RWPE2 (cell line): ENCODE measurements at regions not wholly inside any gene's neighbourhood (a gene's known extent, or its start where the extent isn't known, plus 50 kb on each side); places are given as distances from the start of the nearest gene placed in this dataset.

ENCODE experiments used
- ATAC-seq: fragments of 200-7000 bp; cut with Tn5 transposase; 3 replicates; pipeline ENCODE4 v1.9.1; 2021; ENCODE audit warnings: low read depth
- DNase-seq: peaks from one replicate; pipeline ENCODE4 v3.0.0-alpha.2; 2020; ENCODE audit warnings: low spot score
- H3K27ac ChIP-seq: fragments of 450-650 bp; 2 replicates; pipeline ENCODE4 v1.5.1; 2017; ENCODE audit warnings: mild to moderate bottlenecking; ENCODE audit not compliant: poor library complexity, severe bottlenecking
- H3K27me3 ChIP-seq: fragments of 250-450 bp; sonication (Bioruptor Pico); 2 replicates; pipeline ENCODE4 v1.5.1; 2021; ENCODE audit warnings: mild to moderate bottlenecking, moderate library complexity; ENCODE audit not compliant: insufficient read depth, poor library complexity, severe bottlenecking
- H3K36me3 ChIP-seq: fragments of 250-450 bp; sonication (Bioruptor Pico); 2 replicates; pipeline ENCODE4 v1.5.1; 2020; ENCODE audit warnings: low read depth, mild to moderate bottlenecking, moderate library complexity
- H3K4me1 ChIP-seq: fragments of 250-450 bp; sonication (Bioruptor Pico); 2 replicates; pipeline ENCODE4 v1.5.1; 2021; ENCODE audit warnings: mild to moderate bottlenecking, moderate library complexity; ENCODE audit not compliant: insufficient read depth, poor library complexity, severe bottlenecking
- H3K4me3 ChIP-seq: fragments of 250-450 bp; sonication (Bioruptor Pico); 2 replicates; pipeline ENCODE4 v1.5.1; 2021; ENCODE audit warnings: mild to moderate bottlenecking, moderate library complexity; ENCODE audit not compliant: severe bottlenecking
- H3K9me3 ChIP-seq: fragments of 250-450 bp; sonication (Bioruptor Pico); 2 replicates; pipeline ENCODE4 v1.5.1; 2021; ENCODE audit warnings: mild to moderate bottlenecking, moderate library complexity; ENCODE audit not compliant: severe bottlenecking
- CTCF ChIP-seq: fragments of 450-650 bp; IDR thresholded peaks from one replicate; pipeline ENCODE4 v1.5.1; 2017; ENCODE audit warnings: mild to moderate bottlenecking, moderate library complexity; ENCODE audit not compliant: poor library complexity, severe bottlenecking

- Histone ChIP-seq H3K9me3 (no peaks in the 10 kb centered on the region), H3K27me3 (no peaks in the 10 kb centered on the region), H3K27ac (no peak overlapping the region), H3K36me3 (no peaks in the 10 kb centered on the region), H3K4me3 (no peak overlapping the region), H3K4me1 (no peaks in the 10 kb centered on the region)
- 0 out of 3 replicates have a peak, but pooled peaks have one; percentile 21 for ATAC-seq
- no peak for DNase-seq
- TF ChIP-seq CTCF: peak; percentile 14
Observed at GRCh38 chr3:28089527-28089897, 151.9 kb upstream of the CMC1 start.

DNA sequence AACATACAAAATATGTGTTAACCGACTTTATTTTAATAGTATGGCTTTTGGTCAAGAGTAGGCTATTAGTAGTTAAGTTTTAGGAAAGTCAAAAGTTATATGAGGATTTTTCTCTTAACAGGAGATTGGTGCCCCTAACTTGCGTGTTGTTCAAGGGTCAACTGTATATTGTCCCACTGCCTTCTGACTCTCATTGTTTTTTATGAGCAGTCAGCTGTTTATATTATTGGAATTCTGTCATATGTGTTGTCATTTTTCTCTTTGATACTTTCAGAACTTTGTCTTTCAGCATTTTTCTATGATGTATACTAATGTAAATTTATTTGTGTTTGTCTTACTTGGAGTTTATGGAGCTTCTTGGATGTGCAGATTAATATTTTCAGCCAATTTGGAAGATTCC lies 142.1 kb upstream of the CMC1 start:
- Histone ChIP-seq H3K27me3 (no peaks in the 10 kb centered on the region), H3K4me3 (no peak overlapping the region), H3K9me3 (no peaks in the 10 kb centered on the region), H3K27ac (no peak overlapping the region), H3K36me3 (no peaks in the 10 kb centered on the region), H3K4me1 (no peaks in the 10 kb centered on the region)
- DNase-seq (no peak), ATAC-seq (no peak)
- TF ChIP-seq CTCF: no peak

GRCh38 chr3:28101705-28102104 lies 139.7 kb upstream of the CMC1 start:
- no peaks in the 10 kb centered on the region for H3K4me1 ChIP-seq
- H3K27ac ChIP-seq: no peak overlapping the region
- DNase-seq (no peak), ATAC-seq (no peak)
- no peaks in the 10 kb centered on the region for H3K9me3 ChIP-seq
- no peak for TF ChIP-seq CTCF
- no peaks in the 10 kb centered on the region for H3K36me3 ChIP-seq
- H3K27me3 ChIP-seq: no peaks in the 10 kb centered on the region
- H3K4me3 ChIP-seq: no peak overlapping the region

DNA sequence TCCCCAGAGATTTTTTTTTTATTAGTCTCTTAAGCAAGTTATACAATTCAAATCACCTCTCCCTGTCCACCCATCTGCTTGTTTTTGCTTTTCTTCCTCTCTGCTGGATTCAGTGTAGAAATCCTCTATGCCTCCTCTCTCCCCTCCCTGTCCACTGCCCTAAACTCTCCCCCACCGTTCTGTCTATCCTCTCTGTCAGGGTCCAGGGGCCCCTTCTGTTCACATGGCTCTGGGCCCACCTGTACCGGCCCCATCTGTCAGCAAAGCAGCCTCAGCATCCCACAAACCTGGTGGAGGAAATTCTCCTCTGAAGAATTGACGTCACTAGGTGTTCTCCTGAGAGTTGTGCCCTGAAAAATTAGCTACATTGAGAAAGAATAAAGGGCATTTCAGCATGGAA lies 137.6 kb upstream of the CMC1 start:
- Histone ChIP-seq H3K4me1 (no peaks in the 10 kb centered on the region), H3K9me3 (no peaks in the 10 kb centered on the region), H3K4me3 (no peak overlapping the region), H3K36me3 (no peaks in the 10 kb centered on the region), H3K27ac (no peak overlapping the region), H3K27me3 (no peaks in the 10 kb centered on the region)
- TF ChIP-seq CTCF: no peak
- ATAC-seq (no peak), DNase-seq (no peak)

- Histone ChIP-seq H3K9me3 (no peaks in the 10 kb centered on the region), H3K27me3 (no peaks in the 10 kb centered on the region), H3K36me3 (no peaks in the 10 kb centered on the region), H3K27ac (no peak overlapping the region), H3K4me3 (no peak overlapping the region), H3K4me1 (no peaks in the 10 kb centered on the region)
- DNase-seq (no peak), ATAC-seq (no peak)
- TF ChIP-seq CTCF: no peak
Observed at GRCh38 chr3:28104896-28105534, 136.4 kb upstream of the CMC1 start.
